A673 (cell line): ENCODE measurements at regions not wholly inside any gene's neighbourhood (a gene's known extent, or its start where the extent isn't known, plus 50 kb on each side); places are given as distances from the start of the nearest gene placed in this dataset.

ENCODE experiments used
- BruUV-seq: library from RNA; stranded (reverse); fragments of 400-500 nt; replicated peaks from 2 replicates; lab custom pipeline; 2021; lab: Mats Ljungman, UMichigan
- CTCF ChIA-PET: fragments of 300-600 bp; sonication (Branson Sonifier 250); formaldehyde crosslinking; loops from one replicate; lab custom pipeline; 2022; ENCODE audit warnings: antibody characterized with exemption; lab: Charles Lee
- POLR2A ChIA-PET: fragments of 300-600 bp; sonication (Branson Sonifier 250); formaldehyde crosslinking; loops from one replicate; lab custom pipeline; 2022; ENCODE audit warnings: antibody characterized with exemption; ENCODE audit not compliant: low non-redundant PET; lab: Charles Lee
- DNase-seq: peaks from one replicate; pipeline ENCODE4 v3.0.0-alpha.2; 2015; ENCODE audit warnings: low spot score
- H3K27ac ChIP-seq: fragments of 200-600 bp; sonication (generic); 2 replicates; pipeline ENCODE4 v1.5.1; 2016; ENCODE audit warnings: mixed run types, low read depth, mild to moderate bottlenecking, mixed read lengths, antibody characterized with exemption, low read length; ENCODE audit not compliant: poor library complexity, severe bottlenecking
- H3K27me3 ChIP-seq: fragments of 200-600 bp; sonication (generic); replicated peaks from 2 replicates; pipeline ENCODE4 v1.6.1; 2017; ENCODE audit warnings: mixed run types, low read depth, mild to moderate bottlenecking, mixed read lengths, antibody characterized with exemption, low read length; ENCODE audit not compliant: insufficient read depth, poor library complexity
- H3K36me3 ChIP-seq: fragments of 200-600 bp; sonication (generic); 2 replicates; pipeline ENCODE4 v1.6.1; 2016; ENCODE audit warnings: mixed run types, mild to moderate bottlenecking, mixed read lengths, antibody characterized with exemption, low read length; ENCODE audit not compliant: insufficient read depth, poor library complexity, severe bottlenecking
- H3K4me1 ChIP-seq: fragments of 200-600 bp; sonication (generic); 2 replicates; pipeline ENCODE4 v1.6.1; 2017; ENCODE audit warnings: mixed run types, mild to moderate bottlenecking, mixed read lengths, antibody characterized with exemption, low read length; ENCODE audit not compliant: insufficient read depth, poor library complexity, severe bottlenecking
- H3K4me3 ChIP-seq: fragments of 200-600 bp; sonication (generic); 2 replicates; pipeline ENCODE4 v1.5.1; 2016; ENCODE audit warnings: low read depth, mixed run types, mild to moderate bottlenecking, mixed read lengths, low read length; ENCODE audit not compliant: poor library complexity, severe bottlenecking
- H3K9me3 ChIP-seq: fragments of 200-600 bp; sonication (generic); 2 replicates; pipeline ENCODE4 v1.6.1; 2016; ENCODE audit warnings: mixed run types, low read depth, mild to moderate bottlenecking, mixed read lengths, antibody characterized with exemption, low read length; ENCODE audit not compliant: poor library complexity, severe bottlenecking
- EZH2 ChIP-seq: fragments of 200-600 bp; sonication (generic); IDR thresholded peaks from 2 replicates; pipeline ENCODE4 v1.6.1; 2017; ENCODE audit warnings: borderline replicate concordance, low read depth, mild to moderate bottlenecking, mixed read lengths, antibody characterized with exemption, low read length; ENCODE audit not compliant: poor library complexity, severe bottlenecking
- intact Hi-C: fragments of 100-400 bp; cut with micrococcal nuclease; formaldehyde crosslinking; loops from one replicate; pipeline ENCODE4 v1.10.0; 2022; ENCODE audit not compliant: unreplicated experiment
- TF ChIP-seq, protein P1 (sequence below): fragments of 300-800, 200-600 bp; sonication (generic); conservative IDR thresholded peaks from 2 replicates; pipeline ENCODE4 v1.5.1; 2017; ENCODE audit warnings: low read depth, mild to moderate bottlenecking, antibody characterized with exemption, low read length, moderate library complexity, mixed read lengths

DNA sequence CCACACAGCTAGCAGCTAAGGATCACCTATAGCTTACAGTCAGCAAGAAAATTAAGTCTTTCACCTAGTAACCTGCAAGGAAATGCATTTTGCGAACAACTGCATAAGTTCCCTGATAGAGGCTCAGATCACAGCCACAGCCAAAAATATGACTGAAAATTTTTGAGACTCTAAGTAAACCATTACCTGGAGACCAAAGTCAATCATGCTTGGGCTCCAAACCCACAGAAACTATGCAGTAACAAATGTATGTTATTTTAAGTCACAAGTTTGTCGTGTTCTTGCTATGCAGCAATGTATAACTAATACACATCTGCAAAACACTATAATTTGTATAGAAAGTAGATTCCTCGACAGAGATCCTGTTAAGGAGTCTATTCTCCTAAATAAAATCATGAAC lies 1025.7 kb upstream of the RAG2 start:
- ChIA-PET POLR2A (no interaction called here), CTCF (no interaction called here)
- no TSS peak for BruUV-seq
- Histone ChIP-seq H3K4me1 (no peaks in the 10 kb centered on the region), H3K4me3 (no peak overlapping the region), H3K27me3 (no peaks in the 10 kb centered on the region), H3K9me3 (no peaks in the 10 kb centered on the region), H3K36me3 (no peaks in the 10 kb centered on the region), H3K27ac (no peak overlapping the region)
- intact Hi-C loops: no loop called here
- TF ChIP-seq, protein P1, sequence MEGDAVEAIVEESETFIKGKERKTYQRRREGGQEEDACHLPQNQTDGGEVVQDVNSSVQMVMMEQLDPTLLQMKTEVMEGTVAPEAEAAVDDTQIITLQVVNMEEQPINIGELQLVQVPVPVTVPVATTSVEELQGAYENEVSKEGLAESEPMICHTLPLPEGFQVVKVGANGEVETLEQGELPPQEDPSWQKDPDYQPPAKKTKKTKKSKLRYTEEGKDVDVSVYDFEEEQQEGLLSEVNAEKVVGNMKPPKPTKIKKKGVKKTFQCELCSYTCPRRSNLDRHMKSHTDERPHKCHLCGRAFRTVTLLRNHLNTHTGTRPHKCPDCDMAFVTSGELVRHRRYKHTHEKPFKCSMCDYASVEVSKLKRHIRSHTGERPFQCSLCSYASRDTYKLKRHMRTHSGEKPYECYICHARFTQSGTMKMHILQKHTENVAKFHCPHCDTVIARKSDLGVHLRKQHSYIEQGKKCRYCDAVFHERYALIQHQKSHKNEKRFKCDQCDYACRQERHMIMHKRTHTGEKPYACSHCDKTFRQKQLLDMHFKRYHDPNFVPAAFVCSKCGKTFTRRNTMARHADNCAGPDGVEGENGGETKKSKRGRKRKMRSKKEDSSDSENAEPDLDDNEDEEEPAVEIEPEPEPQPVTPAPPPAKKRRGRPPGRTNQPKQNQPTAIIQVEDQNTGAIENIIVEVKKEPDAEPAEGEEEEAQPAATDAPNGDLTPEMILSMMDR: no peak
- TF ChIP-seq EZH2: no peak
- no peak for DNase-seq

DNA sequence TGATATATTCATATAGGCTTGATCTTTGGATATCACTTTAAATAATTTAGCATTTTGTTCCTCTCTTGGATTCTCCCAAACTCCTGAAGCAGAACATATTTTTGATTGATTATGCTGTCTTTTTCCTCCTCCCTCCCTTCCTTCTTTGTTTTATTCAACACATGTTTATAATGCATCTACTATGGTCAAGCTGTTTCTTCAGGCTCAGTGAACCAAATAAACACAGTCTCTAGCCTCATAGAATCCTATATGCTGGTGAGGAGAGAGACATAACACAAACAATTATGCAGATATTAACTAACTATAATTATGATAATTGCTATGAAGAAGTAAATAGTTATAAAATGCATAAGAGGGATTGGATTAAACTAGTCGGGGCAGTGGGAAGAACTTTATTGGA lies 1023.6 kb upstream of the RAG2 start:
- Histone ChIP-seq H3K27ac (no peak overlapping the region), H3K4me3 (no peak overlapping the region), H3K36me3 (no peaks in the 10 kb centered on the region), H3K27me3 (no peaks in the 10 kb centered on the region), H3K9me3 (no peaks in the 10 kb centered on the region), H3K4me1 (no peaks in the 10 kb centered on the region)
- no TSS peak for BruUV-seq
- CTCF ChIA-PET: no interaction called here
- intact Hi-C loops: no loop called here
- TF ChIP-seq EZH2: no peak
- TF ChIP-seq, protein P1: no peak
- POLR2A ChIA-PET: no interaction called here
- no peak for DNase-seq

DNA sequence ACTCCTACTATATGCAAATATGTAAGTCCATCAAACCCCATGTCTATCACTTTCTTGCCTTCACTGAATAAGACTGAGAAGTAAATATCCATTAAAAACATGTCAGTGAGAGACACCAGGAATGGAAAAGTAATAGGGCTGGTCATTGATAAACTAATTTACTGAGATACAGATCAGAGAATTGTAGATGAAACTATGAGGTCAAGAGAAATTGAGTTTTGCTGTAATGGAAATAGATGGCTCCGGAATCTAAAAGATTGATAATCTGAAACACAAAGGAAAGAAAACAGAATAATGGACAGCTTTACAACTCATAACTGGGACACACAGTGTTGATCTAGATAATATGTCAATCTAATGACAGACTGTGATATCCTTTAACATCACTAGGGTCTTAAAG lies 1018.3 kb upstream of the RAG2 start:
- no peak for DNase-seq
- no peak overlapping the region for H3K27ac ChIP-seq
- CTCF ChIA-PET: no interaction called here
- intact Hi-C loops: no loop called here
- H3K4me1 ChIP-seq: no peaks in the 10 kb centered on the region
- no peak overlapping the region for H3K4me3 ChIP-seq
- POLR2A ChIA-PET: no interaction called here
- no peaks in the 10 kb centered on the region for H3K36me3 ChIP-seq
- no peak for TF ChIP-seq EZH2
- TF ChIP-seq, protein P1: no peak
- BruUV-seq: no TSS peak
- H3K27me3 ChIP-seq: no peaks in the 10 kb centered on the region
- no peaks in the 10 kb centered on the region for H3K9me3 ChIP-seq
